ENCODE measurements at regions not wholly inside any gene's neighbourhood (a gene's known extent, or its start where the extent isn't known, plus 50 kb on each side); places are given as distances from the start of the nearest gene placed in this dataset.
"Not testable (repeated sequence)": the region's sequence is repeated elsewhere in the genome, so short reads cannot be mapped to it uniquely, and the experiment has no call there.

DNA sequence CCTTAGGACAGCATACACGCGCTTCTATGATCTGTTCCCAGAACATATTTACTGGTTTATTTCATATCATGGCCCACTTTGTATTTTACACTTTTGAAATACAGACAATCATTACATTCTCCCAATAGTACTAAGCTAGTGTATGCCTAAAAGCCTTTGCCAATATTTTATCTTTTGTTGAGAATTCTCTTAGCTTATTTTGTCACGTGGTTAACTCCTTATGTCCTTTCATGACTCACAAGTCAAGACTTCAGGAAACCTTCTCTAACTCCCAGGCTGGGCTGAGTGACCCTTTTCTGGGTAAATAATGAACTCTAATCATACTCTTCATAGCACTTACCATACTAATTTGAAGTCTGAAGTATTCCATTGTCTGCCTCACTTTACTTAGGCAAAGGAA lies 444.8 kb downstream of the ZNF33B start:
- not testable (repeated sequence) for H3K4me3 Mint-ChIP-seq (ENCODE audit: unreplicated experiment); H3K4me1 Mint-ChIP-seq (ENCODE audit: low read depth); H3K36me3 Mint-ChIP-seq (ENCODE audit: low read depth); H3K27me3 Mint-ChIP-seq (ENCODE audit: low read depth); DNase-seq (ENCODE audit: low spot score); H3K27ac Mint-ChIP-seq (ENCODE audit: unreplicated experiment)
- peaks cover 16% of the 10 kb centered on the region for H3K9me3 Mint-ChIP-seq (ENCODE audit: low read depth)

DNA sequence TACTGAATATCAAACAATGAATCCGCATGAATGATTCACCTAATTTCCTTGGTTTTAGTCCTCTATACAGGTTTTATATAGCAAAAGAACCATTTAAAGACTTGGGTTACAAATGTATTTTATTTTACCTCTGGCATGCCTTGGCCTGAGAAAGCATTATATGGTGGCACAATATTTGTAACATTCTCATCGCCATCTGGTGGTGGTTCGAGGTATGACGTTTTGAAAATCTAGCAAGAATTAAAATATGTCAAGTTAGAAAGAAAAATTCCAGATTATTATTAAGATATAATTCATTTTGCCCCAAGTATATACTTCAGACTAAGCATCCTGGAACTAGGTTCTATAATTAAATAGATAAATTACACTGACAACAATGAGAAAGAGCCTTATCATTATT lies 445.9 kb downstream of the ZNF33B start:
- H3K36me3 Mint-ChIP-seq (ENCODE audit: low read depth); H3K4me1 Mint-ChIP-seq (ENCODE audit: low read depth); H3K27me3 Mint-ChIP-seq (ENCODE audit: low read depth); H3K4me3 Mint-ChIP-seq (ENCODE audit: unreplicated experiment); H3K27ac Mint-ChIP-seq (ENCODE audit: unreplicated experiment); DNase-seq (ENCODE audit: low spot score): not testable (repeated sequence)
- TF ChIP-seq, protein P1, sequence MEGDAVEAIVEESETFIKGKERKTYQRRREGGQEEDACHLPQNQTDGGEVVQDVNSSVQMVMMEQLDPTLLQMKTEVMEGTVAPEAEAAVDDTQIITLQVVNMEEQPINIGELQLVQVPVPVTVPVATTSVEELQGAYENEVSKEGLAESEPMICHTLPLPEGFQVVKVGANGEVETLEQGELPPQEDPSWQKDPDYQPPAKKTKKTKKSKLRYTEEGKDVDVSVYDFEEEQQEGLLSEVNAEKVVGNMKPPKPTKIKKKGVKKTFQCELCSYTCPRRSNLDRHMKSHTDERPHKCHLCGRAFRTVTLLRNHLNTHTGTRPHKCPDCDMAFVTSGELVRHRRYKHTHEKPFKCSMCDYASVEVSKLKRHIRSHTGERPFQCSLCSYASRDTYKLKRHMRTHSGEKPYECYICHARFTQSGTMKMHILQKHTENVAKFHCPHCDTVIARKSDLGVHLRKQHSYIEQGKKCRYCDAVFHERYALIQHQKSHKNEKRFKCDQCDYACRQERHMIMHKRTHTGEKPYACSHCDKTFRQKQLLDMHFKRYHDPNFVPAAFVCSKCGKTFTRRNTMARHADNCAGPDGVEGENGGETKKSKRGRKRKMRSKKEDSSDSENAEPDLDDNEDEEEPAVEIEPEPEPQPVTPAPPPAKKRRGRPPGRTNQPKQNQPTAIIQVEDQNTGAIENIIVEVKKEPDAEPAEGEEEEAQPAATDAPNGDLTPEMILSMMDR (IDR thresholded peaks at IDR 0.05) = peak; percentile 76
- H3K9me3 Mint-ChIP-seq (ENCODE audit: low read depth) = peaks cover 16% of the 10 kb centered on the region

DNA sequence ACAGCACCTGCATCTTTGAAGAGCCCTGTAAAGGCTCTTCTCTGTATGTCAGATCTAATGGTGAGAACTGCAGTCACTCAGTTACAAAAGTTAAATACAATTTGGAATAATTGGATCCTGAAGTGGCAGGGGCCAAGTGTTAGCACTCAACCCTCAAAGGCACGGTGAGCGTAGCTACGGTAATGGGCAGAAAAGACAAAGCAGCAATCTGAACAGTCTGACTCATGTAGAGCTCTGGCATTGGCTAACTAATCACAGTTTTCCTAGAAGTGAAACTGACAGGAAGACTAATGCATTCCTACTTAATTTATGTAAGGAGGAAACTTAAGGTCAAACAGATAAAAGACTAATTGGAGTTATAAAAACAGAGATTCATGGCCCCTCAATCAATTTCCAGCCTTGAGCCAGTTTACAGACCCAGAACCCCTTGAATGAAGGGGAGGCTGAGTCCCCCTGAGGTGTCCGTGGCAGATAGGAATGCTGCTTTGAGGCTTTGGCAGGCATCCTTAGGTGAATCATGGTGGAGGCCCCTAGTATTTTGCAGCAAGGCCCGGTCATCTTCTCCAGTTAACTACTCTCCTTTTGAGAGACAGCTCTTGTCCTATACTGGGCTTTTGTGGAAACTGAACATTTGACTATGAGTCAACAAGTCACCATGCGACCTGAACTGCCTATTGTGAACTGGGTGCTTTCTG lies 450.7 kb downstream of the ZNF33B start:
- H3K36me3 Mint-ChIP-seq (ENCODE audit: low read depth); H3K4me1 Mint-ChIP-seq (ENCODE audit: low read depth); H3K27me3 Mint-ChIP-seq (ENCODE audit: low read depth); H3K4me3 Mint-ChIP-seq (ENCODE audit: unreplicated experiment); H3K9me3 Mint-ChIP-seq (ENCODE audit: low read depth); DNase-seq (ENCODE audit: low spot score); H3K27ac Mint-ChIP-seq (ENCODE audit: unreplicated experiment): not testable (repeated sequence)

DNA sequence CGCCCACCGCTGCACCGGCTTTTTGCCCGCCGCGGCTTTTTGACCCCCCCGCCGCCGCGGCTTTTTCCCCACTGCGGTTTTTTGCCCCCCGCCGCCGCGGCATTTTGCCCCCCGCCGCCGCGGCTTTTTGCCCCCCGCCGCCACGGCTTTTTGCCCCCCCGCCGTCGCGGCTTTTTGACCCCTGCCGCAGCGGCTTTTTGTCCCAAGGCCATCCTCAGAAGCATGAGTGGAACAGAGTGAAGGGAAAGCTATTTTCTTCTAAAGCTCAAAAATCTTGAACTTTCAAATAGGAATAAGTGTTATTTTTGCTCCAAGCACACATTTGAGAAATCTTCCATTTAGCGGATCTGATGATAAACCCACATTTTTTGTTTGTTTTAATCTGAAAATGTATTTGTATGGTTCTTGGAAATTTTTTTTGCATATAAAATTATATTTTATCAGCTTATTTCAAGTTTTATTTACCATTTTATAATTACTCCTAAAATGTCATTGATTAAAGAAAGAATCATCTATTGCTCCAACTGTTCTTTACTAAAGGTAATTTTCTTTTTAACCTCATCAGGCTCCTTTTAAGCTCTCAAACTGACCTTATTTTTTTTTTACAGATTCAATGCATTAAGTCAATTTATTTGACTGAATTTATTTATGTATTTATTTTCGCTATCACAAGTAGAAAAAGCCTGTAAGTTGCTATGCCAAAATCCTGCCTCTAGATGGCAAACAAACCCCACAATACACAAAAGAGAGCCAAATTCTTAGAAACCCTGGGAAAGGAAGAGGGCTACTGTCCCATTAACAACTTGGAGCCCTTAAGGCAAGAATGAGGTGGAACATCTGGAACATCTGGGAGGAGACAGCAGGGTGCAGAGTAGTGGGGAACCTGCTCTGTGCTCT lies 460.3 kb downstream of the ZNF33B start:
- H3K27me3 Mint-ChIP-seq (ENCODE audit: low read depth); H3K27ac Mint-ChIP-seq (ENCODE audit: unreplicated experiment); H3K4me3 Mint-ChIP-seq (ENCODE audit: unreplicated experiment); DNase-seq (ENCODE audit: low spot score); H3K4me1 Mint-ChIP-seq (ENCODE audit: low read depth); H3K36me3 Mint-ChIP-seq (ENCODE audit: low read depth): not testable (repeated sequence)
- H3K9me3 Mint-ChIP-seq (ENCODE audit: low read depth) = peaks cover 19% of the 10 kb centered on the region
- TF ChIP-seq, protein P1 (IDR thresholded peaks at IDR 0.05) = peak; percentile 73

DNA sequence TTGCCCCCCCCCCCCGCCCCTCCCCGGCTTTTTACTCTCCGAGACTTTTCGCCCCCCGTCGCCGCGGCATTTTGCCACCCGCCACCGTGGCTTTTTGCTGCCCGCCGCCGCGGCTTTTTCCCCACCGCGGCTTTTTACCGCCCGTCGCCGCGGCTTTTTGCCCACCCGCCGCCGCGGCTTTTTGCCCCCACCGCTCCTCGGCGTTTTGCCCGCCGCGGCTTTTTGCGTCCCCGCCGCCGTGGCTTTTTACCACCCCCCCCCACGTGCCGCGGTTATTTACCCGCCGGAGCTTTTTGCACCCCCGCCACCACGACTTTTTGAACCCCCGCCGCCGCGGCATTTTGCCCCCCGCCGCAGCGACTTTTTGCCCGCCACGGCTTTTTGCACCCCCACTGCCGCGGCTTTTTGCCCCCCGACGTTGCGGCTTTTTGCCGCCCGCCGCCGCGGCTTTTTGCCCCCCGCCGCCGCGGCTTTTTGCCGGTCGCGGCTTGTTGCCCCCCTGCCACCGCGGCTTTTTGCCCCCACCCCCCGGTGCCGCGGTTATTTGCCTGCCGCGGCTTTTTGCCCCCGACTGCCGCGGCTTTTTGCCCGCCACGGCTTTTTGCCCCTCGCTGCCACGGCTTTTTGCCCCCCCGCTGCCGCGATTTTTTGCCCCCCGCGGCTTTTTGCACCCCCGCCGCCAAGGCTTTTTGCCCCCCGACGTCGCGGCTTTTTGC lies 461.1 kb downstream of the ZNF33B start:
- H3K27ac Mint-ChIP-seq (ENCODE audit: unreplicated experiment) = no peak overlapping the region
- H3K27me3 Mint-ChIP-seq (ENCODE audit: low read depth) = no peaks in the 10 kb centered on the region
- DNase-seq (ENCODE audit: low spot score) = no peak
- no peak overlapping the region for H3K4me3 Mint-ChIP-seq (ENCODE audit: unreplicated experiment)
- TF ChIP-seq, protein P1 (IDR thresholded peaks at IDR 0.05) = no peak
- H3K4me1 Mint-ChIP-seq (ENCODE audit: low read depth) = no peaks in the 10 kb centered on the region
- peaks cover 17% of the 10 kb centered on the region for H3K9me3 Mint-ChIP-seq (ENCODE audit: low read depth)
- no peaks in the 10 kb centered on the region for H3K36me3 Mint-ChIP-seq (ENCODE audit: low read depth)

DNA sequence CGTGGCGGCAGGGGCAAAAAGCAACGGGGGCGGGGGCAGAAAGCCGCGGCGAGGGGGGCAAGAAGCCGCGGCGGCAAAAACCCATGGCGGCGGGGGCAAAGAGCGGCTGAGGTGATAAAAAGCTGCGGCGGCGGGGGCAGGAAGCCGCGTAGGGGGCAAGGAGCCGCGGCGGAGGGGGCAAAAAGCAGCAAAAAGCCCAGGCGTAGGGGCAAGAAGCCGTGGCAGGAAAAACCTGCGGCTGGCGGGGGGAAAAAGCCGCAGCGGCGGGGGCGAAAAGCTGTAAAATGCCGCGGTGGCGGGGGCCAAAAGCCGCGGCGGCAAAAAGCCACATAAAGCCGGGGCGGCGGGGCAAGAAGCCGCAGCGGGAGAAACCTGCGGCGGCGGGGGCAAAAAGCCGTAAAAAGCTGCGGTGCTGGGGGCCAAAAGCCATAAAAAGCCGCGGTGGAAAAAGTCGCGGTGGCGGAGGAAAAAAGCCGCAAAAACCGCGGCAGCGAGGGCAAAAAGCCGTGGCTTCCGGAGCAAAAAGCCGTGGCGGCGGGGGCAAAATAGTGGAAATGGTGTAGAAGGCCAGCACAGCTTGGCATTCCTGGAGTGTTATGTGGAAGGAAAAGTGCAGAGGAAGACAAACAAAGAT lies 487.8 kb downstream of the ZNF33B start:
- no peaks in the 10 kb centered on the region for H3K27me3 Mint-ChIP-seq (ENCODE audit: low read depth)
- TF ChIP-seq, protein P1 (IDR thresholded peaks at IDR 0.05) = no peak
- no peaks in the 10 kb centered on the region for H3K4me1 Mint-ChIP-seq (ENCODE audit: low read depth)
- no peak overlapping the region for H3K4me3 Mint-ChIP-seq (ENCODE audit: unreplicated experiment)
- no peak for DNase-seq (ENCODE audit: low spot score)
- H3K9me3 Mint-ChIP-seq (ENCODE audit: low read depth) = peaks cover 47% of the 10 kb centered on the region
- H3K36me3 Mint-ChIP-seq (ENCODE audit: low read depth) = peaks cover 3% of the 10 kb centered on the region
- H3K27ac Mint-ChIP-seq (ENCODE audit: unreplicated experiment) = no peak overlapping the region

Data from chondrocyte (in vitro differentiated cells).